ENCODE measurements at regions not wholly inside any gene's neighbourhood (a gene's known extent, or its start where the extent isn't known, plus 50 kb on each side); places are given as distances from the start of the nearest gene placed in this dataset.

DNA sequence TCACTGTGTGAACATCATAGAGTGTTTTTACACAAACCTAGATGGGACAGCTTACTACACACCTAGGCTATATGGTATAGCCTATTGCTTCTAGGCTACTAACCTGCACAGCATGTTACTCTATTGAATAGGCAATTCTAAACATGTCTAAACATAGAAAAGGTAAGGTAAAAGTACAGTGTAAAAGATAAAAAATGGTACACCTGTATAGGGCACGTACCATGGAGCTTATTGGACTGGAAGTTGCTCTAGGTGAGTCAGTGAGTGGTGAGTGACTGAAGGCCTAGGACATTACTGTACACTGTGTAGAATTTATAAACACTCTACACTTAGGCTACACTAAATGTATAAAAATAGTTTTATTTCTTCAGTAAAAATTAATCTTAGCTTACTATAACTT is 182.0 kb upstream of the THSD7A start:
- no peak overlapping the region for H3K4ac ChIP-seq (ENCODE audit: low read depth, low read length)
- no peak overlapping the region for H2BK20ac ChIP-seq (ENCODE audit: low read depth, low read length)
- H3K18ac ChIP-seq (ENCODE audit: low read depth, low read length) = no peak overlapping the region
- POLR2A ChIA-PET (ENCODE audit: unreplicated experiment) = no interaction called here
- H3K9ac ChIP-seq (ENCODE audit: low read depth, low read length) = no peak overlapping the region
- no TSS peak for BruUV-seq (replicated peaks)
- TF ChIP-seq POLR2A (IDR thresholded peaks at IDR 0.05; ENCODE audit: low read depth, low read length) (no peak), FOS (IDR thresholded peaks at IDR 0.05; ENCODE audit: low read depth, low read length) (no peak), CEBPB (IDR thresholded peaks at IDR 0.05; ENCODE audit: low read depth, low read length) (no peak), MAFK (IDR thresholded peaks at IDR 0.05; ENCODE audit: low read depth, low read length) (no peak)
- TF ChIP-seq, protein P1, sequence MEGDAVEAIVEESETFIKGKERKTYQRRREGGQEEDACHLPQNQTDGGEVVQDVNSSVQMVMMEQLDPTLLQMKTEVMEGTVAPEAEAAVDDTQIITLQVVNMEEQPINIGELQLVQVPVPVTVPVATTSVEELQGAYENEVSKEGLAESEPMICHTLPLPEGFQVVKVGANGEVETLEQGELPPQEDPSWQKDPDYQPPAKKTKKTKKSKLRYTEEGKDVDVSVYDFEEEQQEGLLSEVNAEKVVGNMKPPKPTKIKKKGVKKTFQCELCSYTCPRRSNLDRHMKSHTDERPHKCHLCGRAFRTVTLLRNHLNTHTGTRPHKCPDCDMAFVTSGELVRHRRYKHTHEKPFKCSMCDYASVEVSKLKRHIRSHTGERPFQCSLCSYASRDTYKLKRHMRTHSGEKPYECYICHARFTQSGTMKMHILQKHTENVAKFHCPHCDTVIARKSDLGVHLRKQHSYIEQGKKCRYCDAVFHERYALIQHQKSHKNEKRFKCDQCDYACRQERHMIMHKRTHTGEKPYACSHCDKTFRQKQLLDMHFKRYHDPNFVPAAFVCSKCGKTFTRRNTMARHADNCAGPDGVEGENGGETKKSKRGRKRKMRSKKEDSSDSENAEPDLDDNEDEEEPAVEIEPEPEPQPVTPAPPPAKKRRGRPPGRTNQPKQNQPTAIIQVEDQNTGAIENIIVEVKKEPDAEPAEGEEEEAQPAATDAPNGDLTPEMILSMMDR (conservative IDR thresholded peaks at IDR 0.05; ENCODE audit: low read depth, low read length) = no peak
- no peaks in the 10 kb centered on the region for H4K20me1 ChIP-seq (ENCODE audit: insufficient read depth, low read length)
- H2BK15ac ChIP-seq (ENCODE audit: low read depth, low read length) = no peak overlapping the region
- intact Hi-C loops (cut with micrococcal nuclease) (loop anchor here (2.0 kb wide), 1 partner anchor 21 kb away; no protein-coding TSS in a partner anchor), in situ Hi-C loops (cut with MboI; ENCODE audit: low sequenced_read_pairs) (no loop called here), dilution Hi-C loops (cut with HindIII; ENCODE audit: low sequenced_read_pairs, unreplicated experiment) (no loop called here)
- no peak overlapping the region for H3K14ac ChIP-seq (replicated peaks; ENCODE audit: low read depth, low read length)
- H3K27ac ChIP-seq (ENCODE audit: insufficient read depth, low read length) = no peak overlapping the region
- no peaks in the 10 kb centered on the region for H3K27me3 ChIP-seq (ENCODE audit: control insufficient read depth, insufficient read depth, low read length)
- no peaks in the 10 kb centered on the region for H3K9me3 ChIP-seq (ENCODE audit: control insufficient read depth, insufficient read depth, low read length)
- WGBS, 2 experiments (ENCODE audit: extremely low coverage in 2 of 2, insufficient read length in 1 of 2) = no CpG with 5 or more reads among the region's 1 CpG
- no peak overlapping the region for H3K4me2 ChIP-seq (ENCODE audit: low read depth, low read length)
- H4K5ac ChIP-seq (ENCODE audit: low read depth, low read length) = no peak overlapping the region
- H2AK5ac ChIP-seq (ENCODE audit: low read depth, low read length) = no peak overlapping the region
- no peak overlapping the region for H2BK120ac ChIP-seq (ENCODE audit: low read depth, low read length)
- CTCF ChIA-PET = interaction anchor here (1.0 kb wide), 1 partner anchor 19 kb away, joined by 3 read pairs; no protein-coding TSS in a partner anchor
- H3K4me1 ChIP-seq (ENCODE audit: control insufficient read depth, insufficient read depth, low read length) = no peaks in the 10 kb centered on the region
- no peak overlapping the region for H3K56ac ChIP-seq (ENCODE audit: extremely low read depth, insufficient read depth, low read length)
- H2AFZ ChIP-seq (replicated peaks; ENCODE audit: low read length, poor library complexity) = no peak overlapping the region
- no peak overlapping the region for H4K91ac ChIP-seq (ENCODE audit: insufficient read depth, low read depth, low read length)
- H3K36me3 ChIP-seq (ENCODE audit: control insufficient read depth, insufficient read depth, low read length) = no peaks in the 10 kb centered on the region
- no peak overlapping the region for H2AK9ac ChIP-seq (replicated peaks; ENCODE audit: low read depth, low read length, poor library complexity)
- no peaks in the 10 kb centered on the region for H3K79me1 ChIP-seq (ENCODE audit: low read depth in 1 of 2, low read length in 2 of 2)
- no peak overlapping the region for H3K23ac ChIP-seq (ENCODE audit: low read depth, low read length)
- H3K9me1 ChIP-seq (ENCODE audit: insufficient read depth, low read length) = no peaks in the 10 kb centered on the region
- H3K4me3 ChIP-seq (ENCODE audit: insufficient read depth, low read depth, low read length) = no peak overlapping the region
- ATAC-seq (ENCODE audit: low read depth) = no peak
- no peak for DNase-seq
- no peak overlapping the region for H4K8ac ChIP-seq (ENCODE audit: low read depth in 2 of 2, low read length in 2 of 2)
- no peak overlapping the region for H2BK5ac ChIP-seq (ENCODE audit: low read depth, low read length, poor library complexity, severe bottlenecking)
